ENCODE measurements at regions not wholly inside any gene's neighbourhood (a gene's known extent, or its start where the extent isn't known, plus 50 kb on each side); places are given as distances from the start of the nearest gene placed in this dataset.

- TF ChIP-seq CTCF (conservative IDR thresholded peaks at IDR 0.05; ENCODE audit: low read depth, low read length) (no peak), EZH2 (IDR thresholded peaks at IDR 0.05; ENCODE audit: borderline replicate concordance, low read depth, low read length, poor library complexity, severe bottlenecking) (no peak)
Observed at GRCh38 chr10:28890121-28890950, 213.0 kb downstream of the BAMBI start.

Data from A673 (cell line).